ENCODE measurements at regions not wholly inside any gene's neighbourhood (a gene's known extent, or its start where the extent isn't known, plus 50 kb on each side); places are given as distances from the start of the nearest gene placed in this dataset.

Small RNA genes in the stretch of these regions (small RNA-seq; reads per million reads assigned to genes)
- 0.51 reads per million, percentile 49 among the genes with 10 or more reads in this experiment for gene MIR7158 (ENCODE audit: low replicate concordance)
